SH-SY5Y (cell line): ENCODE measurements at regions not wholly inside any gene's neighbourhood (a gene's known extent, or its start where the extent isn't known, plus 50 kb on each side); places are given as distances from the start of the nearest gene placed in this dataset.

Experiments used
- GATA2 ChIP-seq: IDR thresholded peaks from 2 replicates; pipeline ENCODE4 v1.6.1; 2011; ENCODE audit warnings: mild to moderate bottlenecking, low read depth, low read length
- GATA3 ChIP-seq: IDR thresholded peaks from 2 replicates; pipeline ENCODE4 v1.6.1; 2011; ENCODE audit warnings: low read depth, mild to moderate bottlenecking, low read length, moderate library complexity

DNA sequence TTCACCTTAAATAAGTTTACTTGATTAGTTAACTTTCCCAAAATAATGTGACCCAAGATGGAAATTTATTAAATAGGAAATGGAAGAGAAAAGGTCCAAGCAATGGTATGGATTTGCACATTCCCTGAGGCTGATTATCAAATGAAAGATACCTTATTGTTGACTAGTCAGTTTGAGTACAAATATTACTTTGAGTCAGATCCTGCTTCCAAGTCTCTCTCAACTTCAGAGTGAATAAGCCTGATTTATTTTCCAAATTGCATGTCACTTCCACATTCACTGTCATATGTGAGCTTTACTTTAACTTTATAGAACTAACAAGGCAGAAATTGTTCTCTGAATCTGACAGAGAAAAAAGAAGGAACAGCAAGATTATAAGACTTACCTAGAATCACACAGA lies 520.8 kb downstream of the RAB28 start:
- TF ChIP-seq GATA2, result no peak
- no peak for TF ChIP-seq GATA3

DNA sequence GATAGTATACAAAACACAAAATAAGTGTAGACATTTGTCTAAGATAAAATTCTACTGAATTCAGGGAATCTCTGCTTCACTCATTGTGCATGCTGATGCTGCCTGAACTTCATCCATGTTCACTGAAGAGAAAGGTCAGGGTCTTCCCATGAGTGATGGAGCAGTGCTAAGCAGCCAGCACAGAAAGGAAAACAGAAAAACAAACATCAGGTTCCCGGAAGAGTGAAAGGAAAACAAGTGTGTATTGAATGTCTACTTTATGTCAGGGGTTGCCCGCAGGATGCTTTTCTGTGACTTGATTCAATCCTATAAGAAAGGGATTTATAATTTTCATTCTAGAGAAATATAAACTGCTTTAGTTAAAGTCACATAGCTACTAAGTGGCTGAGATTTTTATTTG lies 522.4 kb downstream of the RAB28 start:
- TF ChIP-seq GATA2 (no peak), GATA3 (no peak)

DNA sequence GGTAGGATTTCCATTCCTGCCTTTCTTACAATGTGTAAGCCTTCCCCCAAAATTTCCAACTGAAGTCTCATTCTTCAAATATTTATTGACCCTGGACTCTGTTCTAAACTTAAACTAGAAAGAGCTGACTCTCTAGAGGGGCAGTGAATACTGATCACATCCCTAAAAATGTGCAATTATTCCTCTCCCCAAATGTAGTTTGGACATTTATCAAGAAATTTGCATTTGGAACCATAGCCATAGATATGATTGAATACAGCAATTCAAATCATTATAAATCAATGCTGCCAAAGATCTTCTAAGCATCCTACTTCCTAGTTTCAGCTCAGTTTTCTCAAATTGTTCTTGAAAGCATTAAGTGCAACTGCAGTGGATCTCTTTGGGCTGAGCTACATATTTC lies 525.7 kb downstream of the RAB28 start:
- TF ChIP-seq GATA2 (no peak), GATA3 (no peak)

DNA sequence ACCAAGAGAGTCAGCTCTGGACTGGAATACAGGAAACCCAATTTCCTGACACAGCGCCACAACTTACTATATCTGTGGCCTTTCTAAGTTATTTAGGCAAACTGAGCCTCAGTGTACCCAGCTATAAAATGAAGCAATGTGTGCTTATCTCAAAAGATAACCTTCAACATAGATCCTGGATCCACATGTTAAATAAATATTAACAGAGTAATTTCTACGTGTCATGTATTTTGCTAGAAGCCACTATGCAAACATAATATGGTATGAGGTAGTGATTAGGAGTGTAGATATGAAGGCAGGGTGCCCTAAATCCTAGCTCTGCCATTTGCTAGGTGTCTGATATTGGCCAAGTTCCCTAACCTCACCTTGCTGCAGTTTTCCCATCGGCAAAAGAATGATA lies 527.0 kb downstream of the RAB28 start:
- no peak for TF ChIP-seq GATA2
- TF ChIP-seq GATA3, result no peak

DNA sequence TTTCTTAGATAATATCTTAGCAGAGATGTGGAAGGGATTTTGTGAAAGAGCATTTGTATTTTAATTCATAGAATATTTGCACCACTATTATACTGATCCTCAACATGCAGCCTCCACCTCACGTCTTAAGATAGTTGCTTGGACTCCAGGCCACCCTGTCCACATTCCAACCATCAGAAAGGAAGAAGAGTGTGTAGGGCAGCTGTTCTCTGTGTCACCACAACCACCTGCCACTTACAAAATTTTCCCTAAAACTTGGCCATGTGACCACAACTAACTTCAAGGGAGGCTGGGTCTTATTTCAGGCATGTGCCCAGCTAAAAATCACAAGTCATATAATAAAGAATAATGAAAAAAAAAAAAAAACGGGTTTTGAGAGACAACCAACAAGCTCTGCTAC lies 528.1 kb downstream of the RAB28 start:
- TF ChIP-seq GATA2 (no peak), GATA3 (no peak)

DNA sequence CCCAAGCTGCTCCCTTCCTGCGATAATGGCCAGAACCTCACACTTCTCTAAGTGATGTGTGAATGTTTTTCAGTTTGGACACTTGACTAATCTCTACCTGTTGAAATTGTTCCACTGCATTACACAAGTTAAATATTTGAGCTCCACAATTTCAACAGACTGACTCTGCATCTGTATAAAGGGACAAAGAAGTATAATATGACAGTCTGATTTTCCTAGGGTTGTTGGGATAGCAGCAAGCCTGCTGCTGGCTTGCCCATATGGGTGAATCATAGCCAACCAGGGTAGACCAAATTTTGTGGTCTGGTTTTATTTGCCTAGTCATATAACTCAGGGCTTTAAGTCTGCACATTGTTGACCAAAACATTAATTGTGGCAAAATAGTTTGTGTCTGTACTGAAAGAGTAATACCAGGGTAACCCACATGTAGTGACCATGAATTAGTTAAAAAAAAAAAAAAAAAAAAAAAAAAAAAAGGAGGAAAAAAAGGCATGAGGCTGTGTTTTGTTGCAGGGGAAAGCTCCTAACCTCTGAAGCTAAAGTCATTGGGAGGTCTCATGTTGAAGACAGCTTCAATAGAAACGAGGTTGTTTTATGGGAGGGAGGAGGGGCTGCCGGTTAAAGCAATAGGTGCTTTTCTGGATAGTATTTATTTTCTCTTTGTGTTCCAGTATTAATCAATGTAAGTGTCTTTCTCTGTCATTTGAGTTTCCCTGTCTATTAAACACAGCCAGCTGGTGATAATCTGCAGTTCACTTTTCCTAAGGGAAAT lies 534.2 kb downstream of the RAB28 start:
- no peak for TF ChIP-seq GATA2
- no peak for TF ChIP-seq GATA3

DNA sequence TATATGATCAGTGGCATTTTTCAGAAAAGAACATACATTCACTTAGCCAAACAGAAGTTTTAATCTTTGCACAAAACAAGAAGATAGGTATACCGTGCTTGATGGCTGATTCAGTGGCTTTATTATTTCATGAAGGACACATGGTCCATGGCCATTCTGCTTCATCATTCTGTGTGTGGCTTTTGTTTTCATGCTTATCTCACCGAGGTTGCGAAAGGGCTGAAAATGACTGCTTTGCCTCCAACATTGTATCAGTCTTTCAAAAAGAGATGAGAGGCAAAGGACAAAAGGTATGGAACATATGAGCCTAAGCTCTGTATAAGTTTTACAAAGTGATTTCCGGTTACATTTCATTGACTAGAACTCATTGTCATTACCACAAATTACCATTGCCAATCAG lies 541.1 kb downstream of the RAB28 start:
- no peak for TF ChIP-seq GATA2
- no peak for TF ChIP-seq GATA3

DNA sequence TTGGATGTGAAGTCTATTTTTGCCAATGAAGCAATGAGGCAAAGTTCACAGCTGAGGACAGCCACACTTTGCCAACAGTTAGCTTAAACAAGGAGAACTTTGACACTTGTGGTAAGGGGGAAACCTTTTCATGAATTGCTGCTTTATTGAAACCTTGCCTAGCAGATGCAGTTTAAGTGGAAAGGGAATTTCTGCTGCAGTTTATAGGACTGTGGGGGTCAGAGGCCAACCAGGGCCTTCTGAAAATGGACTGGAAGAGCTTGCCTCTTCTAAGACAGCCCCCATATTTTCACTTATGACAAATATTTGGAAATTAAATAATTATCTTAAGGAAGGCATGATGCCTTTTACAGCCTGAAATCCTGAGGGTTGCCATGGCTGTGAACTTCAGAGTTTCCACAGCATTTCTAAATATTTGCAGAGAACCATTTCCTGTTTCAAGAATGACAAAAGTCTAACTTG lies 550.3 kb downstream of the RAB28 start:
- TF ChIP-seq GATA3, result no peak
- TF ChIP-seq GATA2, result no peak

DNA sequence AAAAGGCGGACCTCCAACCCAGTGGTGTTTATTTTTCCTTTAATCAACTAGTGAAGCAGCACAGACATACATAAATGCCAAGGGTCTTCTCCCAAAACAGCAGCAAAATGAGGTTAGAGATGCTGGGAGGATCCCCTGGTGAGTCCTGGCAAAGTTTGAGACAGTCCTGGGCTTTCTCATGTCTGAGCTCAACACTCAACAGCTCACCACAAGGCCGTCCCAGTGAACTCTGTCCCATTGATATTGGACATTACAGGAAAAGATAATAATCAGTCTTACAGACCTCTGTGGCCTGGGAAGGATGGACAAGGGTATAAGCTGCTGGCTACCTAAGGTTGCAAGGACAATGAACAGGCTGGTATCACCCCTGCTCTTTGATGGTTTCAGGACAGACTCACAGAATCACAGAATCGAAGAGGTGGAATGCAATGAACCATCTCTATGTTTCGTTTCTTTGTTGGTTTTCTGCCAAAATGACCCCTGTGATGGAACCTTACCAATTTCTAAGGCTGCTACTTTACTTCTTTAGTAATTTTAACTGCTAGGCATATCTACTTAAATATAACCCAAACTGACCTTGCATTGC lies 551.8 kb downstream of the RAB28 start:
- no peak for TF ChIP-seq GATA3
- no peak for TF ChIP-seq GATA2

DNA sequence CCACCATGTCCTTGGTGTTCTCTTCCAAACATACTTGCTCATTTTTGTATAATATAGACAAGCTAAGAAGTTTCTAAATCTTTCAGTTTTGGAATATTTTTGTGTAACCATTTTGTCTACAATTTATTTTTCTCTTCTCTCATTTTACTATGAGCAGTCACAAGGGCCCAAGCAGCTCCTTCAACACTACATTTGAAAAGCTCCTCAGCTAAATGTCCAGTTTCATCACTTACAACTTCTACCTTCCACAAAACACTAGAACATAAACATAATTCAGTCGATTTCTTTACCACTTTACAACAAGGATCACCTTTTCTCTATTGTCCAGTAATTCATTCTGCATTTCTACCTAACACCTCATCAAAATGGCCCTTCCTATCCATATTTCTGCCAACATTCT lies 554.4 kb downstream of the RAB28 start:
- TF ChIP-seq GATA2 (no peak), GATA3 (no peak)

DNA sequence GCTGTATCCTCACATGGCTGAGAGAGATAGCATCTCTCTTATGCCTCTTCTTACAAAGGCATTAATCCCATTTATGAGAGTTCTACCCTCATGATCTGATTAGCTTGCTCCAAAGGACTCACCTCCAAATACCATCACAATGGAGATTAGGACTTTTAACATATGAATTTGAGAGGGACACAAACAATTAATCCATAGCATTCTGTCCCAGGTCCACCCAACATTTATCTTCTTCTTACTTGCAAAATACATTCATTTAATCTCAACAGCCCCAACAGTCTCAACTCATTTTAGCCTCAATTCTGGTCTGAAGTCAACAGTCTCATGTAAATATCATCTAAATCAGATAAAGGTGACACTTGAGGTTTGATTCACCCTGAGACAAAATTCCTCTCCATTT lies 555.4 kb downstream of the RAB28 start:
- no peak for TF ChIP-seq GATA2
- TF ChIP-seq GATA3, result no peak

DNA sequence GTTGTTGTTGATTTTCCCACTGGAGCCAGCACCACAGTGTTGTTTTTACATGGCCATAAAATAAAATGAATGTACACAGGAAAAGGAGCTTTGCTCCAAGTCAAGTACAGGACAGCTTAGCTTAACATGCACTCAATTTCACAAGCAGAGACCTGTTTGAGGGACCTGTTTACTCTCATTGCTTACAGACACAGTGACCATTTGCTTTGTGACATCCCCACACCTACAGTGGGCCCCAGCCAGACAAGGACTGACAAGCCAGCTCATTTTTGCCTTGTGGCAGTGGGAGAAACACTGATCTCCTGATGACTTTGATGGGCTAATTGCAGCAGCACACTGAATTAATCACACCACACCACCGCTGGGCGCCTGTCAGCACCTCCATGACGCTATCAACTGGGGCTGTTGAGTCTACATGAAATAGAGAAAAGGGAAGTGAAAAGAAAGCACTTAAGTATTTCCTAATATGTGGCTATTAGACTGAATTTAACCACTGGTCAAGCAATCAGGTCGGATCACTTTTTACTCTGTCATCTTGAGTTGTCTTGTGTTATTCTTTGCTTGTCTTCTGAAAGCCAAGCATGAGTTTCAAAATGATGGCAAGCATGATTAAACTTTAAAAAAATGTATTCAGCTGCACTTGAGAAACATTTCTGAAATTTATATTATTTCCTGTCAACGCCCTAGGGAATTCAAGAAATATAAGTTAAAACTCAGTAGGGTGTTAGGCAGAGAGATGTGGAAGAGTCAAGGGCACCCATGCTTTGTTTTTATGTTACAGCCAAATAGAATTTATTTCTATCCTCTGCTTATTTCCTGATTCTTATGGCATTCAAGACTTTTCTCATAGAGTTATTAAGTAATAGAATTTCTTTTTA lies 557.7 kb downstream of the RAB28 start:
- TF ChIP-seq GATA2 (no peak), GATA3 (no peak)

DNA sequence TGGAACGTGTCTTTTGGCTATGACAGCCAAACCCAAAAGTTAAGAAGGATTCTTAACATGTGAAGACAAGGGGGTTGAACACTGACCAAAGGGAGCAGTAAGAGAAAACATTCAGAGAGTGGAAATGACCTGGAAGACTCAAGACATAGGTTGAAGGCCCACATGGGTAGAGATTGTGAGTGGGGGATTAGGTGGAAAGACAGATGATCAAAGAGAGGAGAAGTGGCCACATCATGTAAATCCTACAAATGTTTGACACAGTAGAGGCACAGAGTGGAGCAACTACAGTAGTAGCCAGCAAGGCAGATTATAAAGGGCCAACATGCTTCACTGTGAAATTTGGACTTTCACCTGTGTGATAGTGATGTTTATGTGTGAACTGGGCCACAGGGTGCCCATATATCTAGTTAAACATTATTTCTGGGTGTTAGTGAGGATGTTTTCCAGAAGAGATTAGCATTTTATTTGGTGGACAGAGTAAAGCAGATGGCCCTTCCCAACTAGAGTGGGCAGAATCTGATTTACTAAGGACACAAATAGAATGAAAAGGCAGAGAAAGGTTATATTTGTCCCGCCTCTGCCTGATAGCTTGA lies 559.3 kb downstream of the RAB28 start:
- TF ChIP-seq GATA3 (no peak), GATA2 (no peak)

DNA sequence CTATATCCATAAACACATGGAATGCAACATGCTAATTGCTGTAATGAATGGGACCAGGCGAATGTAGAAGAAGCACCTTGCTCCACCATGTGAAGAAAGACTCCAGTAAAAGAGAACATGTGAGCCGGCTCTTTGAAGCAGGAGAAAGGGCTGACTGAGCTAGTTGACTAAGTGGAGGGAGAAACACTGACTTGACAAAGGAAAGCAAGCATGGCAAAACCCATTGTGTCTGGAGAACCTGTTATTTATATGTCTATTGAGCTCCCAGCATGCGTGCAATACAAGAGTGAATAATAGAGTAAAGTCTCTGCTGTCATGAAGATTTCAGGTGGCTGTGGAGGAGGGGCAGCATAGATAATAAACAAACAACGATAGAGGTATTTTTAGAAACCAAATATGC lies 559.9 kb downstream of the RAB28 start:
- TF ChIP-seq GATA2 (no peak), GATA3 (no peak)

DNA sequence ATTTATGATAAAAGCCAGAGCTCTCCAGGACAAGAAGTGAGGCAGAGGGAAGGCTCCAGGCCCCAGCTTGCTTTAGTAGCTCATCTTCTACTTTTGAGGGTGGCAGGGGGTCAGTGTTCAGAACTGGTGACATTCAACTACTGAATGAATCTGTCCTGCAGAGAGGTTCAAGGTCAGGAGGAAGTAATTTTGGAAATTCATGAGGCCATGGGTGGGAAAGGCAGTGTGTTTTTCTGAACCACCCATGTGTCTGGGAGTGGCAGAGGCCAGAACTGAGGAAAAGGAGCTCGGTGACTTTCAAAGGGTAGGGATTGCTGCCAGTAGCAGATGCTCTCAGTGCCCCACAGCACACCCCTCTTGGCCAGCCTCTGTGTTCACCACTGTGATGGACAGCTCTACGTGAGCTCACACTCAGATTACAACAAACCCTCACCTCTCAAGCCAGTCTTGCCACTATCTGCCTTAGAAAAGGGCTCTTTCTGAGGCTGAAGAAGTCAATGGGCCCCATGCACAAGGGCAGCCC lies 571.2 kb downstream of the RAB28 start:
- TF ChIP-seq GATA2 (no peak), GATA3 (no peak)
